ENCODE measurements at regions not wholly inside any gene's neighbourhood (a gene's known extent, or its start where the extent isn't known, plus 50 kb on each side); places are given as distances from the start of the nearest gene placed in this dataset.

DNA sequence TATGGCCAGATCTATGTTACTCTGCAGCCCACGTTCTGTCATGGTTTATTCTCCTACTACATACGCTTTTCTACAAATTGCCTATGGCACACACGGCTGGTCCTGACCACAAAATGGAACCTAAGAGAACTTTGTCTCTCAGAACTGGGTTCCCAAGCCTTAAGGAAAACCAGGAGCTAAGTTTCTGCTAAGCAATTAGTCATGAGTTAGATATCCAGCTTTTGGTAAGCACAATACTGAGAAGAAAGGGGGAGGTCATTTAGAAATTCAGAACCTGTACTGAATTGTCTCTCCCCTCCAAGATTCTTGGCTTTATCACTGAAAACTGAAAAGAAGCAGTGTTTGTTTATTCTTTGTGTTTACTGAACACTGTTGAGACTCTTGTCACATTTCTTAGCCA lies 283.5 kb upstream of the TANK start:
- DNase-seq (ENCODE audit: low spot score): no peak

DNA sequence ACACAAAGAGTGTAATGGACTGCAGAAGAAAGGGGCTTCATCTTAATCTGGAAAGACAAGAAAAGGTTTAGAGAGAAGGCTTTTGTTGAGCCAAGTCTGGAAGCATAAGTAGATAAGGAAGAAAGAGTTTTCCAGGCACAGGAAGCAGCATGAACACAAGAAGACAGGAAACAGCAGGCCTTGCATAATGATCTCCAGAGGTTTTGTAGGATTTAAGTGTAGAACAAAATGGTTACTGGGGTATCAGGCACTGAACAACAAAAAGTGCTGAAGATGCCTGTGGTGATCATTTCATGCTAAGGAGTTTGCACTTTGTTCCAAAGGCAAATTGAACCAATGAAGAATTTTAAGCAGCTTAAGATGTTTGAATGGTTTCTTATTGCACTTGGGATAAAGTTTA lies 281.6 kb upstream of the TANK start:
- DNase-seq (ENCODE audit: low spot score): no peak

DNA sequence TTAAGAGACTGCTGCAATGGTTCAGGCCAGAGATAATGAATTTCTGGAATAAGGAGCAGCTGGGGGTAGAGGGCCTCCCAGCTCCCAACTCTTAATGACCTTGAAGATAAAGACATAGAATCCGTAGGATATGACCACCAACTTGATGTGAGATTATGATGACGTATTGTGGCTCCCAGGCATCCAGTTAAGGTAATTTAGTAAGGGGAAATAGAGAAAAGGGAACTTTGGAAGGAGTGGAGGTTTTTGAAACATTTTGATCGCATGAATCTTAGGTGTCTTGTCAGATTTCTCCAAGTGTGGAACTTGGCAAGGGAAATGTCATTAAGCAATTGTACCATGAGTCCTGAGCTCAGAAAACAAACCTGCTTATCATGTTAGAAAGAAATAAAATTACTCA lies 277.3 kb upstream of the TANK start:
- no peak for DNase-seq (ENCODE audit: low spot score)

DNA sequence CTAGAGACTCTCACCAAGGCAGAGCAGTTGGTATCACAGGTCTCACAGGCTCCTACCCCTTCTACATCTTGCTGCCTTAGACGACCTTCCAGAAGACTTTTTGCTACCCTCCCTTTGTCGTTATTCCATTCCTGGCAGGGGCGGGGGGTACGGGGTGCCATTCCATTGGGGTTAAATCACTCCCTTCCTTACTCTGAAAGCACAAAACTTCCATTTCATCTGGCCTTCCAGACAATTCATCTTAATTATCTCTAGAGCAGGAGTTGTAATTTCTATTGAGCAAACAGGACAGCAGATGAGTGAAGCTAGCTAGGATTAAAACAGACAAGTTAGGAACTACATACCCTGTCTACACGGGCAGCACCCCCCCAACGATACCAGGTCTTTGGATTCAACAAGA lies 276.2 kb upstream of the TANK start:
- DNase-seq (ENCODE audit: low spot score): no peak

DNA sequence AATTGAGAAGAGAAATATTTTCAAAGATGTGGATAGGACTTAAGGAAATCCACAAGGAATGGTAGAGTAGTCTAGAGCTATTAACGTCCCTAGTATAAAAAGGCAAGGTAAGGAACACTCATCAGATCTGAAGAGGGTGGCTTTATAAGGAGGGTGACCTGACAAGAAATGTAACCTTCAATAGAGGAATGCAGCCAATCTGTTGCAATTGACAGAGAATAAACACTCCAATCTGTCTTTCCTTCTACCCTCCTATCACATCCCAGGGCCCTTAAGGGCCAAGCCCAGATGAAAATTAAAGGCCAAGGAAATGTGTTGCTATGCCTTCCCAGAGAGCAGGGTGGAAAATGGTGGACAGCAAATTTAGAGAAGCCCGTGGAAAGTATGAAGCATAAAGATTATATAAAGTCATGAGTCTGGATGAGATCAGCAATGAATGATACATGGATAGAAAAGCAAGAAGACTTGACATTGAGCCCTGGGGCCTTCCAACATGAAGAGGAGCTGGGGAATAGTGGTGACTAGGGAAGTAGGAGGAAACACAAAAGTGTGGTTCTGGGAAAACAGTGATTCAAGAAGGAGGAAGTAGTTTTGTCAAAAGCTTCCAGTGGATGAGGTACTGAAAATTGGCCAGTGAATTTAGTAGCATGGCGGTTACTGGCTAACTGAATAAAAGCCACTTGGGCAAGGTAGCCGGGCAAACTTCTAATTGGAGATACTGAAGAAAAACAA lies 270.6 kb upstream of the TANK start:
- no peak for DNase-seq (ENCODE audit: low spot score)

DNA sequence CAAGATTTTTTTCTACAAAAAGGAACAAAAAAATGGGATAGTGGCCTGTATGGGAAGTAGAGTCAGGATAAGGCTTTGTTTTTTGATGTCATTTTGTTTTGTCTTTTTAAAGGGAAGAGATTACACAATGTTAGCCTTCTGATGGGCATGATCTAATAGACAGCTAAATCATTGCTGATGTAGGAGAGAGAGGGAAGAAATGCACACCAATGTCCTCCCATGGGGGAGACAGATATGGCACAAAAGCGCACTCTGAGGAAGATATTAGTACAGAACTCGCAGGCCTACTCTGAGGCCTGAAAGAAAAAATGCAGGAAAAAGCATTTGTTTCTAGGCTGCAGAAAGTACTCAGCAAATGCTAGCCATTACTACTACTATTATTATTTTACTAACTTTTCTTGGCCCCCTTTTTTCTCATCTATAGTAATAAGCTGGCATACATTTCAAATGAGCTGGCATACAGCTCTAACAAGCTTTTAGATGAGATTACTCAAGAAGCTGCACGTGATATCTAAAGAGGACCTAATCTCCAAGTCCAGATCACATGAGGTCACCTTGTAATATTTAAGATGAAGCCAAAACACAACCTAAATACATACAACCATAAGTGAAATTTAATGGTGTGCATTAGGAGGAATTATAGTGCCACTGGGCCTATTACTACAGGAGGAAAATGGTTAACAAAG lies 269.4 kb upstream of the TANK start:
- DNase-seq (ENCODE audit: low spot score): no peak

DNA sequence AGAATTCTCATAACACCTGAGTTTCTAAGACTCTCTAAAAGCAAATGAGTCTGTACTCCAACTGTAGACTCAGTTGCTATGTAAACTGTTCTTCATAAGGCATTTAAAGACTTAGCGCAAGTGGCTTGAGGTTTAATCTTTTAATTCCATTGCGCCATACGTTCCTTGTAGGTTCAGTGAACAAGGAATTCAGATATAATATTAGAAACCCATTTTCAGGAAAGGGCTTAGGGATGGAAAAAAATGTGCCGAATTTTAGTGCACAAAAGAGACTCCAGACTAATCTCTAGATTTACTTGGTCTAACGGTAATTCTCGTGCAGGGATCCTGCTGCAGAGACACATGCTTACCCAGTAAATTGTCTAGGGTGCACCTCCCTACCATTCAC lies 268.9 kb upstream of the TANK start:
- DNase-seq (ENCODE audit: low spot score): no peak

DNA sequence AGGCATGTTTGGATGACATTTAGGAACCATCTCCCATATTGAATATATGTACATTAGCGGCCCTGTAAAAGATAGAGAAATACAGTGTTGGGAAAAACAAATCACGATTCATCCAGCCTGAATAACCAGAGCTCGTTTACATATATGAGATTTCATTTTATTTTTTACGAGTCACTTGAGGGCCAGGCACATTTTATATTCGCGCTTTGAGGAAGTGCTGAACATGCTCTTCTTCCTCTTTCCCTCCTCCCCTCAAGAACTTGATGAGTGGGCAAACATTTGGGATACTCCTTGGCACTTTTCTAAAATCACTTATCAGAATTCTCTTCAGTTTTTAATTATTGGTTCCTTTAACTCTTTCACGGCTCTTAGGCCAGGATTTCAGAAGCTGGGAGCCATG lies 268.0 kb upstream of the TANK start:
- DNase-seq (ENCODE audit: low spot score): no peak

DNA sequence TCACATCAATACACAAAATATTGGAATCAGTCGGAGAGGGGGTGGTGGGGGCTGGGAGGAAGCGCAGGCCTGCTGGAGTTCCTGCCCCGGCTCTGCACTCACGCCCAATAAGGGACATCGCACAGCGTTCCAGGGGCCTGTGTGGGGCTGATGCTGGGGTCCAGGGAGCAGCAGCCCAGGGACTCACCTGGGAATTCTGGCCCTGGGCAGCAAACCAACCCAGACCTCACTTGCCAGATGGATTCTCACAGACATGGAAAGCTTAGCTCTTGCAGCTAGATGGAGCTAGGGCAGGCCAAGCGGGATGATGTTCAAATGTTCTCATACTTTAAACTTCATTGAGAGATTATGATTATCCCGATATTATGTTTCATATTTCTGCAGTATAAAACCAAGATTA lies 266.6 kb upstream of the TANK start:
- no peak for DNase-seq (ENCODE audit: low spot score)

DNA sequence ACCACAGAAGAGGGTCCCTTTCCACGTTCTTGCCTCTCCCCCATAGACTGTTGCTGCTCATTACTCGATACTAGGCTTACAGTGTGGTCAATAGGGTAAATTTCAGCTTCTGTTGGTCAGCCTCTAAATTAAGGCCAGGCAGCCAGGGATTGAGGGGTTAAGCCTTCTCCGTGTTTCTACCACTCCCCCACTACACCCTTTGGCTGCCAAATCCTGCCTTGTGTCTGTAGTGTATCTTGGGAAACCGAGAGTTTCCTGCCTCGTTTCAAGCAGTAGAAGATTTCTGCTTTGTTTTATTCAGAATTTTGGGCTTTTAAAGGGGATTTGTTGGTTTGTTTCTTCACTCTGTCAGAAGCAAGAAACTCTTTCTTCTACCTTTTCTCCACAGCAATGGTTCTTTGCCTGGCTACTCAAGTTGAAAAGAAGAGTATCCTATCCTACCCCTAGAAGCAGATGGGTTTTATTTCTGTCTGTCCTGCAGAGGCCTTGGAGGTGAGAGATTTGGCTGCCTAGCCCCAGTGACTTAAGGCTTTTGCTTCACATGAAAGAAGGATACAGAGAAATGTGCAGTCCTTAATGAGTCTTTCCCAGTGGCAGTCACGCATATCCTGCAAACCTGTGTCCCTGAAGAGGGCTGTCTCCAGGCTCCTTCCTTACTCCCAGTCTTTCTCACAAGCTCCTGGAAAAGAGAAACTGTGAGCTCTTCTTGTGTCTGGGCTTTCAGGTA lies 261.5 kb upstream of the TANK start:
- no peak for DNase-seq (ENCODE audit: low spot score)

DNA sequence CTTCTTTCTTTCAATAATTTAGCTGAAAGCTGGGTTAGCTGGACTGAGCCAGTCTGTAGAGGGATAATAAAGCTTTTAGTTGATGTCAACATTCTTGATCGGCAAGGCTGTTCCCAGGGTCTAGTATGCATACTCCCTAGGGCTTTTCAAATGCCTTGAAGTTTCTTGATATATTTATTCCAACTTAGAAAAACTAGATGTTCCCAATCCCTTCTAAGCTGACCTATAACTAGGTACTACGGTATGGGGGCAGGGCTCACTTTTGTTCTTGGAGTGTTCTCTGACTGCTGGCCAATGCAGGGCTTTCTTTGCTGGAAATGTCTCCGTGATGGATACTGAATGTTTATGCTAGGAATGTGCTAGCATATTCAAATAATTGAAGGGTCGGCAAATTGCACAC lies 258.6 kb upstream of the TANK start:
- no peak for DNase-seq (ENCODE audit: low spot score)

DNA sequence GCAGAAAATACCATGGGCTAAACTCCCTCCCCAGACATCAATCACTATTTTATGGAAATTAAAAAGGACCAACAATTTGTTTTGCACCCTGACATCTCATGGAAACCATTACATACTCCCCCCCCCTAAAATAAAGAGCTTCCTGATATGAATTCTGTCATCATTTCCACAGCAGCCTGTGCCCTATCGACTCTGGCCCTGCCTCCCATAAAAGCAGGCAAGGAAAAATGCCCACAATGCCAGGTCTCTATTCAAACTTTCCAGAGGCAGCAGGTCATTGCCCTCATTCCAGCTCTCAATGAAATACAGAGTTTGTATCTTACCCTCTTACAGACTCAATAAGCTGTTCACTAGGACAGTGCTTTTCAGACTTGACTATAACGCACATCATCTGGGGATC lies 254.4 kb upstream of the TANK start:
- no peak for DNase-seq (ENCODE audit: low spot score)

DNA sequence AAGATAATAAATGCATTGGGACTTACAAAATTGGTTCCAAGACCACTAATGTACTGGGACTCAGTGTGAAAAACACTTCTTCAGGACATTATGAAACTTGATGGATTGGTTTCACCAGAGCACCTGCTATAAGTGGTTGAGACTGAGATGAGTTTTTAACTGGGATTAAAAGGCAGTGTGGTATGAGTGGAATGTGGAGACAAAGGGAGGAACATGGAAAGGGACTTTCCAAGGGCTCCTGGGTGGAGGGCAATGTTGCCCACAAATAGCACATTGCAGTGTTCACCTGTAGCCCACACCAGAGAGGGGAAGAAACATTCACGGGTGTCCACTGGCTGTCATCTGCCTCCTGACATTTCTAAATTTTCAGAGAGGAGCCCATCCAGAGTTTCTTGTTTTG lies 253.3 kb upstream of the TANK start:
- no peak for DNase-seq (ENCODE audit: low spot score)

DNA sequence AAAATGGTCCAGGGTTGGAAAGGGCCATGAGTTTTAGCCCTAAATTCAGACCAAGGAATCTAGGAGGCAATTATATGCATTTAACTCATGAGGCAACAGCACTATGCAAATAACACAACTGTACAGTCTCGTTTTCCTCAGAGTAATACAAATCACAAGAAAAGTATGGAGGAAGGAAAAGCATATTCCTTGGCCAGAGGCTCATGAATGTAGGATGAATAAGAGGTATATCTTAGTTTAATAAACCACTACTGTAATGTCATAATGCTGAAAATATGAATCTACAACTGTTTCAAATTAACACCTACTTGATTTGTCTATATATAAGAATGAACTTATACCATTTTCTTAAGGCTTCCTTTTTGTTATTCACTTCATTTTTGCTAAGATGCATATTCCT lies 252.5 kb upstream of the TANK start:
- DNase-seq (ENCODE audit: low spot score): no peak

DNA sequence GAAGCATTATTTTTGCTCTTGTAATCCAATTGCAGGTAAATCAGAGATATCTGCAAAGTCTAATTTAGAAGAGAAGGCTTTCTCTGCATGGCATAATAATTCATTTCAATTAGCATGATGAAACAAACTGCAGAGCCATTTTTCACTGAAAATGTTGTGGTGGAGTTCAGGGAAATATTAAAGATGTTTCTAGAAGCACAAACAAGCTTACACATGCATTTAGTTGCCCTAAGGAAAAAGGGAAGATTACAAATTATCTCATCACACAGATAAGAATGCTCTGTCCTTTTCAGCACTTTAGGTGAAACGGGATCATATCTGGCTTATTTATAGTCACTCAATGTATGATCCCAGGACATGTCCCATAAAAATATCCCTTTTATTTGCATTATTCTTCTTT lies 252.1 kb upstream of the TANK start:
- DNase-seq (ENCODE audit: low spot score): no peak

DNA sequence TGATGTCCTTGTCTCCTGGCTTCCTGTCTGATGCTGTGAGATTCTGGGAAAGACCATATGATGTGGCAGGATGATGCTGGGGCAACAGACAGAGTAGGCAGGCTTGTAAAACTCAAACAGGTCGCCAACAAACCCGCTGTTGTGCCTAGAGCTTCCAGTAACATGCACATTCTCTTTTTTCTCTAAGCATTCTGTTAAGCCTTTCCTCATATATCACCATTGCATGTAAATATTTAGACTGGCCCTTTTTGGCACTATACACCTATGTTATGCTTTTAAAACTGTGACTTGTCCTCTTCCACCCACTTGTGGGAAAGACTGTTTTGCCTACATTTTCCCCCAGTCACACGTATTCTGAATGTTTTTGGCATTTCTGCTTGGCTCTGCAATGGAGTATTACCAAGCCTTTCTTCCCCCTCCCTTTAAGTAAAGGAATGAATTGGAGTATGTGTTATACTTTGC lies 250.4 kb upstream of the TANK start:
- DNase-seq (ENCODE audit: low spot score): no peak

DNA sequence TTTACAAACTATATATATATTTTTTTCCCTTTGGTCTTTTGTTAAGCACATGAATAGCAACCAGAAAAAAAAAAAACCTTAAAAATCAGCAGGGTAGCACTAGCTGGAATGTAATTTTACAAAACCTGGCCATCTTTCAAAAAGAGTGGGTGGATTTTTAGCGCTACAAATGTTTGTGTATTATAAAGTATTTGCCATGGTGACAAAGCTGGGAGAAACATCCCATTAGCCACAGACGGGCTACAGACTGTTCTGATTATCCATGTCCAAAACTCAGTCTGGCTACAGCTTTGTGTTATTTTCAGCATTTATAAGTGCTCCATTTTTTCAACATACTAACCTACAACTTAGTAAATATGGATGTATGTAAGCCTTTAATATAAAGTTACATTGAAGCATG lies 249.5 kb upstream of the TANK start:
- DNase-seq (ENCODE audit: low spot score): no peak

DNA sequence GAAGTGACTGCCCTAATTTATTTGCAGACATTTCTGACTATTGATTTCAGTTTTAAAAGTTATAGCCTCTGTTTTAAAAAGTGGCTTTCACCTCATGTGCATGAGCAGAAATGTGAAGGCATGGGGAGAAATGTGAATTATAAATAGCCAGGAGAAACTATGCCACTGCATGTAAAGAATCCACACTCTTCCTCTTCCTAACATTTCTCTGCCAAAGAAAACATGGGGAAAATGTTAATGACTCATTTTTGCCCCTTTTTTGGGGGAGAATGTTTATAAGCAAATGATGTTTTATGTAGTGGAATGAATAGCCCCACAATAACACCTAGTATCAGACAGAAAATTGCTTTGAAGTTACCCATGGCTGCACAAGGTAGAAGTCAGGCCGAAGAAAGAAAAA lies 249.0 kb upstream of the TANK start:
- DNase-seq (ENCODE audit: low spot score): no peak

DNA sequence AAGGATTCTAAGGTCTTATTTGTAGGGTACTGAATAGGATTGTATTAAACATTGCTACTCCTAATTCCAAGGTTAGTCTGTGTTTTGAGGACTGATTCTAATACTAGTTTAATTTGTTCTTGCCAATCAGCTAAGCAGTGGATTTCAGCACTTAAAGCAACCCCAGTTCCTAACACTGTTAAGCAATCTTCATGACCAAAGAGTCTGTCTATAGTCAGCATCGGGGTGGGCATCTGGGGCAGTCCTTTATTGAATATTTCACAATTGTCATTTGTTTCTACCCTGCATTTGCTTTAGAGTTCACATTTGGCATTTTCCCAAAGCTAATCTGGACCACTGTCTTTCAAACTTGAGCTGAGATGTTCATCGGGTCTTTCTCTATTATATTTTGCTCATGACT lies 248.0 kb upstream of the TANK start:
- no peak for DNase-seq (ENCODE audit: low spot score)

DNA sequence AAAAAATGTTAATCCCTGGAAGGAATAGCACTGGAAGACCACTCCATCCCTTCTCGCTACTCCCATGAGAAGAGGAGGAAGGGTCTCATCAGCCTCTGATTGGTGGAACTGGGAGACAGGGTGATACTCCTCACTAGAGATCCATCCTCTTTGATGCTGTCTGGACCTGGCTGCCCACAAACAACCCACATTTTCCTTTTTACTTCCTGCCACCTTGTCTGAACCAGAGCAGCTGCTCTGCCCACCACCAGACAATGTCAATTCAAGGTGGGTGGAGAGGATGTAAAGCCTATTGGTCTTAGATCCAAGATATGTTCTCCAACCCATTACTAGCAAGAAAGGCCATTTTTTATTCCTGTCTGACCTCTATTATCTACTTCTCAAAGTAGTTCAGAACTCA lies 246.9 kb upstream of the TANK start:
- DNase-seq (ENCODE audit: low spot score): no peak

DNA sequence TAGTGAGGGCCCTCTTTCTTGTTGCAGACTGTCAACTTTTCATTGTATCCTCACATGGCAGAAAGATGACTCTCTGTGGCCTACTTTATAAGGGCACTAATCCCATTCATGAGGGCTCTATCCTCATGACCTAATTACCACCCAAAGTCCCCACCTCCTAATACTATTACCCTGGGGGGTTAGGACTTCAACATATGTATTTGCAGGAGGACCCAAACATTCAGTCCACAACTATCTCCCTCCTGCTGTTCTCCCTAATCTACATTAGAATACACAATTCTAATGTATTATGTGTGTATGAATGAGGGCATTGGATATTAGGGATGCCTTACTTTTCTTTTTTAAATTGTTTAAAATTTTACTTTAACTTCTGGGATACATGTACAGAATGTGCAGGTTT lies 246.0 kb upstream of the TANK start:
- DNase-seq (ENCODE audit: low spot score): no peak

DNA sequence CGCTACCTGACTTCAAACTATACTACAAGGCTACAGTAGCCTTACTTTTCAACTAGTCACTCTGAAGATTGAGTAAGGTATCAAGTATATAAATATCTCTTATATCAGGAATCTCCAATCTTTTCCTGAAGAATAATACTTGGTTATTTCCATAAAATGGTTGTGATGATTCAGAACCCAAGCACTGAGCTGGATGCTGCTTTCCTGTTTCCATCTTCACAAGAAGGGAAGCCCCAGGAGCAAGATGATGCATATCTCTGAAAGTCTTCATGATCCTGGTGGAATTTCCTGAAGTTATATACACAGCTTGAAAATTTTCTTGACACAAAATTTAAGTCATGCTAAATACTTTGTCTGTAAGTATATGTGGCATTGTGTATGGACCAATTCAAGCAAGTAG lies 243.9 kb upstream of the TANK start:
- no peak for DNase-seq (ENCODE audit: low spot score)

DNA sequence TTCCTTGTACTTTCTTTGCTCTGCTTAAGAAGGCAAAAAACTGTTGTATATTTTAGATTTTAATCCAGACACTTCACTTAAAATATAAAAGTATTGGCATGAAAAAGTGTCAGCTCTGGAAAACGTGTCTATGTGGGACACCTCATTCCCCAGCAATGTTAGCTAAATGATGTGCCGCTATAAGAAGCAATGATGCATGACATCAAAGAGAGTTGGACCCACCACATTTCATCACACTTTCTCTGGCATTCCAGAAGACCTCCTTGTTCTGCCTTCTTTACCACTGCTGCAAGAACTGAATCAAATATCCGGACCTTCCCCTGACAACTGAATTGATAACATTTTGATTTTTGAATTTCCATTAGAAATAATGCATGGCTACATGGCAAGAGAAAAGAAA lies 242.4 kb upstream of the TANK start:
- no peak for DNase-seq (ENCODE audit: low spot score)

Data from LoVo (cell line).